ENCODE measurements at regions not wholly inside any gene's neighbourhood (a gene's known extent, or its start where the extent isn't known, plus 50 kb on each side); places are given as distances from the start of the nearest gene placed in this dataset.

DNA sequence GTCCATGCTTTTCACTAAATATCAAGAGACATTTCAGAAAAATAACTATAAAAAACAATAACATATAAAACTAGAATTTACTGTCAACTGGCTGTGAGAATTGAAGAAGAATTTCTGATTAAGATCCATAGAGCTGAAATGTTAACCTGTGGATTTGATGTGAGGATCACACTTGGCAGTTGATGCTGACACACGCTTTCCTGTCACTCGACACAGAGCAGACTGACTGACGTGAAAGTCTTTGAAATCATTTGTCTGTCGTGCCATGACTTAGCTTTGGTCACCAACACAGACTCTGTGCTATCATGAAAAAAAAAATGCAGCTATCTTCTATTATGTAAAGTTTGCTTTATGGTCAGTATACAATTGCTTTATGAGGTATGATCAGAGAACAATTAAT lies 706.0 kb upstream of the ZP4 start:
- Histone ChIP-seq H3K27me3 (ENCODE audit: insufficient read depth, low read depth, low read length) (no peaks in the 10 kb centered on the region), H3K4me3 (ENCODE audit: low read length) (no peak overlapping the region), H4K20me1 (ENCODE audit: insufficient read depth) (no peaks in the 10 kb centered on the region), H3K27ac (ENCODE audit: low read length) (no peak overlapping the region), H2AFZ (ENCODE audit: low read depth, low read length) (no peak overlapping the region), H3K9me2 (ENCODE audit: insufficient read depth, low read length) (no peaks in the 10 kb centered on the region), H3F3A (ENCODE audit: insufficient read depth, low read length, poor library complexity, severe bottlenecking) (no peaks in the 10 kb centered on the region), H3K79me2 (replicated peaks; ENCODE audit: insufficient read depth, low read length) (no peaks in the 10 kb centered on the region), H3K9ac (ENCODE audit: low read length) (no peak overlapping the region), H3K4me2 (ENCODE audit: low read length) (no peak overlapping the region), H3K36me3 (ENCODE audit: insufficient read depth, low read length) (no peaks in the 10 kb centered on the region), H3K9me3 (ENCODE audit: low read length) (no peaks in the 10 kb centered on the region)
- peak; percentile 84 for TF ChIP-seq EP300 (conservative IDR thresholded peaks at IDR 0.05; ENCODE audit: poor library complexity, severe bottlenecking)
- TF ChIP-seq POLR2AphosphoS5 (IDR thresholded peaks at IDR 0.05), result peak; percentile 64
- TF ChIP-seq, protein P1, sequence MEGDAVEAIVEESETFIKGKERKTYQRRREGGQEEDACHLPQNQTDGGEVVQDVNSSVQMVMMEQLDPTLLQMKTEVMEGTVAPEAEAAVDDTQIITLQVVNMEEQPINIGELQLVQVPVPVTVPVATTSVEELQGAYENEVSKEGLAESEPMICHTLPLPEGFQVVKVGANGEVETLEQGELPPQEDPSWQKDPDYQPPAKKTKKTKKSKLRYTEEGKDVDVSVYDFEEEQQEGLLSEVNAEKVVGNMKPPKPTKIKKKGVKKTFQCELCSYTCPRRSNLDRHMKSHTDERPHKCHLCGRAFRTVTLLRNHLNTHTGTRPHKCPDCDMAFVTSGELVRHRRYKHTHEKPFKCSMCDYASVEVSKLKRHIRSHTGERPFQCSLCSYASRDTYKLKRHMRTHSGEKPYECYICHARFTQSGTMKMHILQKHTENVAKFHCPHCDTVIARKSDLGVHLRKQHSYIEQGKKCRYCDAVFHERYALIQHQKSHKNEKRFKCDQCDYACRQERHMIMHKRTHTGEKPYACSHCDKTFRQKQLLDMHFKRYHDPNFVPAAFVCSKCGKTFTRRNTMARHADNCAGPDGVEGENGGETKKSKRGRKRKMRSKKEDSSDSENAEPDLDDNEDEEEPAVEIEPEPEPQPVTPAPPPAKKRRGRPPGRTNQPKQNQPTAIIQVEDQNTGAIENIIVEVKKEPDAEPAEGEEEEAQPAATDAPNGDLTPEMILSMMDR (IDR thresholded peaks at IDR 0.05; ENCODE audit: poor library complexity, severe bottlenecking), result no peak
- TF ChIP-seq RAD21 (conservative IDR thresholded peaks at IDR 0.05), result no peak

DNA sequence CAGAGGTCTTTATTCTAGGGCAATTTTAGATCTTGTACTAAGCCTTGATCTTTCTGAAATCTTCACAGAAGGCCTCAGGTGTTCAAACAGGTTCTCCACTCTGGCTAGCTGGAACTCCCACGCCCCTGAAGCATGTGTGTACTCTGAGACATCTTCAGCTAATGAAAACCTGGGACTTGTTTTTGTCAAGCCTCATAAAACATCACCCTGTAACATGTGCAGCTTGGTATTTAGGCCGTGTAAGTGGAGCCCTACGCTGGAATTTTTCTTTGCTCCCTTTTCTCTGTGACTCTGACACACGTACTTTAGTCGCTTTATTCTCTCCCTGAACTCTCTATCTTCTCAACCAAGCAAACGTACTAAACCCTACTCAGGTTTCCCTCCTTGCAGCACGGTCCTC lies 701.9 kb upstream of the ZP4 start:
- H3K9me3 ChIP-seq (ENCODE audit: low read length), result no peaks in the 10 kb centered on the region
- no peak for TF ChIP-seq POLR2AphosphoS5 (IDR thresholded peaks at IDR 0.05)
- TF ChIP-seq EZH2 (IDR thresholded peaks at IDR 0.05; ENCODE audit: borderline replicate concordance, insufficient read depth, low read length, poor library complexity, severe bottlenecking), result no peak
- no peak for TF ChIP-seq TAF1 (IDR thresholded peaks at IDR 0.05; ENCODE audit: low read depth)
- TF ChIP-seq EP300 (conservative IDR thresholded peaks at IDR 0.05; ENCODE audit: poor library complexity, severe bottlenecking), result no peak
- no peak for TF ChIP-seq REST (IDR thresholded peaks at IDR 0.05; ENCODE audit: borderline replicate concordance)
- TF ChIP-seq, protein P1 (IDR thresholded peaks at IDR 0.05; ENCODE audit: poor library complexity, severe bottlenecking), result no peak
- no peak for TF ChIP-seq SMC3 (conservative IDR thresholded peaks at IDR 0.05; ENCODE audit: poor library complexity)
- TF ChIP-seq MXI1 (conservative IDR thresholded peaks at IDR 0.05; ENCODE audit: poor library complexity, severe bottlenecking), result no peak
- TF ChIP-seq RAD21 (conservative IDR thresholded peaks at IDR 0.05), result no peak
- no peaks in the 10 kb centered on the region for H3K79me2 ChIP-seq (replicated peaks; ENCODE audit: insufficient read depth, low read length)
- H3K9ac ChIP-seq (ENCODE audit: low read length), result no peak overlapping the region
- H3K4me2 ChIP-seq (ENCODE audit: low read length), result no peak overlapping the region
- H3F3A ChIP-seq (ENCODE audit: insufficient read depth, low read length, poor library complexity, severe bottlenecking), result no peaks in the 10 kb centered on the region
- H3K36me3 ChIP-seq (ENCODE audit: insufficient read depth, low read length), result no peaks in the 10 kb centered on the region
- no peak overlapping the region for H3K27ac ChIP-seq (ENCODE audit: low read length)
- H3K4me3 ChIP-seq (ENCODE audit: low read length), result no peak overlapping the region
- no peaks in the 10 kb centered on the region for H4K20me1 ChIP-seq (ENCODE audit: insufficient read depth)
- H2AFZ ChIP-seq (ENCODE audit: low read depth, low read length), result no peak overlapping the region
- H3K27me3 ChIP-seq (ENCODE audit: insufficient read depth, low read depth, low read length), result no peaks in the 10 kb centered on the region
- H3K9me2 ChIP-seq (ENCODE audit: insufficient read depth, low read length), result no peaks in the 10 kb centered on the region

Data from neural cell (in vitro differentiated cells).